ENCODE measurements at regions not wholly inside any gene's neighbourhood (a gene's known extent, or its start where the extent isn't known, plus 50 kb on each side); places are given as distances from the start of the nearest gene placed in this dataset.

GRCh38 chr13:79654520-79654919 lies 173.6 kb downstream of the NDFIP2 start:
- TF ChIP-seq CTCF (IDR thresholded peaks at IDR 0.05) = no peak
- no peak for TF ChIP-seq POLR2A (IDR thresholded peaks at IDR 0.05)
